HEK293 (cell line): ENCODE measurements at regions not wholly inside any gene's neighbourhood (a gene's known extent, or its start where the extent isn't known, plus 50 kb on each side); places are given as distances from the start of the nearest gene placed in this dataset.

Experiments
- CTCF ChIA-PET: fragments of 350-600 bp; formaldehyde crosslinking; extraction: SDS; loops from one replicate; lab custom pipeline; 2021; ENCODE audit warnings: antibody characterized with exemption; lab: Yijun Ruan, JAX
- POLR2A ChIA-PET: fragments of 300-600 bp; formaldehyde crosslinking; extraction: SDS; loops from one replicate; lab custom pipeline; 2020; ENCODE audit warnings: antibody characterized with exemption, inconsistent platforms; lab: Yijun Ruan, JAX
- H3K27ac ChIP-seq: fragments of 200-500 bp; sonication (Bioruptor generic); 2 replicates; pipeline ENCODE4 v1.5.1; 2014; ENCODE audit warnings: low read depth, low read length, control low read depth, inconsistent platforms; ENCODE audit errors: extremely low read depth
- H3K36me3 ChIP-seq, 2 experiments: fragments of 200-500 bp in 1 of 2; sonication (Bioruptor generic) in 1 of 2; 1 replicate in 1 of 2; 2 replicates in 1 of 2; pipeline ENCODE4 v1.5.1; 2014 to 2017; ENCODE audit warnings: inconsistent platforms in 2 of 2, low read length in 2 of 2; ENCODE audit not compliant: control insufficient read depth in 2 of 2, insufficient read depth in 1 of 2
- H3K4me1 ChIP-seq: fragments of 200-500 bp; sonication (Bioruptor generic); 2 replicates; pipeline ENCODE4 v1.5.1; 2014; ENCODE audit warnings: mild to moderate bottlenecking, low read length, inconsistent platforms; ENCODE audit not compliant: control insufficient read depth, insufficient read depth
- H3K4me3 ChIP-seq: 2 replicates; pipeline ENCODE4 v1.5.1; 2011; ENCODE audit warnings: low read depth, mild to moderate bottlenecking, control low read depth, low read length, moderate library complexity
- H3K9me3 ChIP-seq: fragments of 200-500 bp; sonication (Bioruptor generic); 2 replicates; pipeline ENCODE4 v1.5.1; 2014; ENCODE audit warnings: low read depth, low read length, inconsistent platforms; ENCODE audit not compliant: control insufficient read depth, insufficient read depth
- FEZF1 ChIP-seq: fragments of 450-650 bp; formaldehyde crosslinking; IDR thresholded peaks from 2 replicates; pipeline ENCODE4 v1.5.1; 2016; ENCODE audit warnings: missing biosample characterization, missing genetic modification characterization
- GFI1B ChIP-seq: fragments of 450-650 bp; formaldehyde crosslinking; IDR thresholded peaks from 2 replicates; pipeline ENCODE4 v1.5.1; 2016; ENCODE audit warnings: missing biosample characterization, missing genetic modification characterization
- GLI2 ChIP-seq: fragments of 450-650 bp; formaldehyde crosslinking; IDR thresholded peaks from 2 replicates; pipeline ENCODE4; 2017; ENCODE audit warnings: missing biosample characterization, missing genetic modification characterization, low read depth, borderline replicate concordance
- GLIS2 ChIP-seq: fragments of 450-650 bp; formaldehyde crosslinking; IDR thresholded peaks from 2 replicates; pipeline ENCODE4 v1.5.1; 2016; ENCODE audit warnings: missing biosample characterization, missing genetic modification characterization
- HIC1 ChIP-seq: fragments of 450-650 bp; formaldehyde crosslinking; IDR thresholded peaks from 2 replicates; pipeline ENCODE4 v1.5.1; 2016; ENCODE audit warnings: missing biosample characterization, missing genetic modification characterization
- IKZF3 ChIP-seq: fragments of 450-650 bp; IDR thresholded peaks from 2 replicates; pipeline ENCODE4 v1.5.0; 2018; ENCODE audit warnings: missing biosample characterization, mild to moderate bottlenecking, missing genetic modification characterization, moderate library complexity
- MZF1 ChIP-seq: fragments of 450-650 bp; formaldehyde crosslinking; IDR thresholded peaks from 2 replicates; pipeline ENCODE4 v1.5.1; 2017; ENCODE audit warnings: missing biosample characterization, missing genetic modification characterization, borderline replicate concordance
- RBAK ChIP-seq: fragments of 450-650 bp; formaldehyde crosslinking; IDR thresholded peaks from 2 replicates; pipeline ENCODE4 v1.5.1; 2016; ENCODE audit warnings: missing biosample characterization, missing genetic modification characterization
- TCF7L2 ChIP-seq: IDR thresholded peaks from 2 replicates; pipeline ENCODE4 v1.6.1; 2011; ENCODE audit warnings: low read depth, mild to moderate bottlenecking, inconsistent platforms, low read length, moderate library complexity, borderline replicate concordance
- TRIM28 ChIP-seq: IDR thresholded peaks from 2 replicates; pipeline ENCODE4 v1.6.1; 2011; ENCODE audit warnings: low read length, control low read depth, borderline replicate concordance
- ZBTB21 ChIP-seq: fragments of 450-650 bp; formaldehyde crosslinking; IDR thresholded peaks from 2 replicates; pipeline ENCODE4 v1.5.1; 2017; ENCODE audit warnings: missing biosample characterization, missing genetic modification characterization
- ZNF148 ChIP-seq: fragments of 450-650 bp; formaldehyde crosslinking; IDR thresholded peaks from 2 replicates; pipeline ENCODE4 v1.5.0; 2017; ENCODE audit warnings: missing biosample characterization, missing genetic modification characterization, borderline replicate concordance
- ZNF354C ChIP-seq: fragments of 450-650 bp; formaldehyde crosslinking; IDR thresholded peaks from 2 replicates; pipeline ENCODE4 v1.5.1; 2016; ENCODE audit warnings: missing biosample characterization, missing genetic modification characterization, low read depth, borderline replicate concordance
- ZNF366 ChIP-seq: fragments of 450-650 bp; formaldehyde crosslinking; conservative IDR thresholded peaks from 2 replicates; pipeline ENCODE4 v1.5.1; 2016; ENCODE audit warnings: missing biosample characterization, missing genetic modification characterization
- ZNF433 ChIP-seq: fragments of 450-650 bp; formaldehyde crosslinking; IDR thresholded peaks from 2 replicates; pipeline ENCODE4 v1.5.1; 2016; ENCODE audit warnings: missing biosample characterization, missing genetic modification characterization, low read depth
- ZNF488 ChIP-seq: fragments of 450-650 bp; formaldehyde crosslinking; IDR thresholded peaks from 2 replicates; pipeline ENCODE4 v1.5.1; 2016; ENCODE audit warnings: missing biosample characterization, missing genetic modification characterization
- ZNF658 ChIP-seq: fragments of 450-650 bp; formaldehyde crosslinking; IDR thresholded peaks from 2 replicates; pipeline ENCODE4; 2016; ENCODE audit warnings: missing biosample characterization, missing genetic modification characterization
- ZNF660 ChIP-seq: fragments of 450-650 bp; IDR thresholded peaks from 2 replicates; pipeline ENCODE4 v1.5.1; 2018; ENCODE audit warnings: missing biosample characterization, mild to moderate bottlenecking, missing genetic modification characterization
- ZNF76 ChIP-seq: fragments of 450-650 bp; formaldehyde crosslinking; IDR thresholded peaks from 2 replicates; pipeline ENCODE4; 2016; ENCODE audit warnings: low read depth, missing biosample characterization, missing genetic modification characterization, borderline replicate concordance
- ZXDB ChIP-seq: fragments of 450-650 bp; formaldehyde crosslinking; IDR thresholded peaks from 2 replicates; pipeline ENCODE4 v1.5.1; 2016; ENCODE audit warnings: missing biosample characterization, missing genetic modification characterization
- TF ChIP-seq, protein P1 (sequence below): fragments of 450-650 bp; formaldehyde crosslinking; IDR thresholded peaks from 2 replicates; pipeline ENCODE4 v1.5.1; 2016; ENCODE audit warnings: missing biosample characterization, missing genetic modification characterization
- TF ChIP-seq, protein P2 (sequence below): fragments of 450-650 bp; formaldehyde crosslinking; IDR thresholded peaks from 2 replicates; pipeline ENCODE4 v1.5.1; 2016; ENCODE audit warnings: missing biosample characterization, missing genetic modification characterization

- no peak for TF ChIP-seq ZNF488
- TF ChIP-seq, all 188 proteins: peak for 0
Measured at GRCh38 chr13:63541336-63541735, 2125.7 kb upstream of the PCDH20 start (continued).

- Histone ChIP-seq H3K27ac (no peak overlapping the region), H3K9me3 (no peaks in the 10 kb centered on the region), H3K4me1 (no peaks in the 10 kb centered on the region), H3K36me3 (no peaks in the 10 kb centered on the region)
- CTCF ChIA-PET, result no interaction called here
- TF ChIP-seq GFI1B (tag by site-specific recombination) (no peak), ZXDB (tag by site-specific recombination) (no peak), RBAK (tag by site-specific recombination) (no peak), ZNF148 (tag by site-specific recombination) (no peak), ZNF658 (tag by site-specific recombination) (no peak), GLI2 (tag by site-specific recombination) (no peak), ZNF76 (tag by site-specific recombination) (no peak), ZNF660 (tag by site-specific recombination) (no peak), ZNF354C (tag by site-specific recombination) (no peak), IKZF3 (tag by site-specific recombination) (no peak), MZF1 (tag by site-specific recombination) (no peak), GLIS2 (tag by site-specific recombination) (no peak)
- TF ChIP-seq, protein P1, sequence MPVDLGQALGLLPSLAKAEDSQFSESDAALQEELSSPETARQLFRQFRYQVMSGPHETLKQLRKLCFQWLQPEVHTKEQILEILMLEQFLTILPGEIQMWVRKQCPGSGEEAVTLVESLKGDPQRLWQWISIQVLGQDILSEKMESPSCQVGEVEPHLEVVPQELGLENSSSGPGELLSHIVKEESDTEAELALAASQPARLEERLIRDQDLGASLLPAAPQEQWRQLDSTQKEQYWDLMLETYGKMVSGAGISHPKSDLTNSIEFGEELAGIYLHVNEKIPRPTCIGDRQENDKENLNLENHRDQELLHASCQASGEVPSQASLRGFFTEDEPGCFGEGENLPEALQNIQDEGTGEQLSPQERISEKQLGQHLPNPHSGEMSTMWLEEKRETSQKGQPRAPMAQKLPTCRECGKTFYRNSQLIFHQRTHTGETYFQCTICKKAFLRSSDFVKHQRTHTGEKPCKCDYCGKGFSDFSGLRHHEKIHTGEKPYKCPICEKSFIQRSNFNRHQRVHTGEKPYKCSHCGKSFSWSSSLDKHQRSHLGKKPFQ (tag by site-specific recombination), result no peak
- TF ChIP-seq, all 188 proteins: peak for 0
- no peak overlapping the region for H3K4me3 ChIP-seq
- POLR2A ChIA-PET, result no interaction called here
Measured at GRCh38 chr13:63540061-63540460, 2124.4 kb upstream of the PCDH20 start.

- Histone ChIP-seq H3K36me3 (no peaks in the 10 kb centered on the region), H3K4me3 (no peak overlapping the region), H3K9me3 (no peaks in the 10 kb centered on the region), H3K4me1 (no peaks in the 10 kb centered on the region), H3K27ac (no peak overlapping the region)
- POLR2A ChIA-PET, result no interaction called here
- CTCF ChIA-PET, result no interaction called here
- TF ChIP-seq HIC1 (tag by site-specific recombination), result 0 out of 2 replicates have a peak, but pooled peaks have one; percentile 34
- TF ChIP-seq TCF7L2, result peak; percentile 71; the same call in 1 of the 2 replicates
- TF ChIP-seq TRIM28, result peak; percentile 83; the same call in 1 of the 2 replicates
- peak; percentile 76 for TF ChIP-seq ZBTB21 (tag by site-specific recombination)
- no peak for TF ChIP-seq ZNF433 (tag by site-specific recombination)
- 0 out of 2 replicates have a peak, but pooled peaks have one; percentile 29 for TF ChIP-seq FEZF1 (tag by site-specific recombination)
- 0 out of 2 replicates have a peak, but pooled peaks have one; percentile 15 for TF ChIP-seq ZNF366
- TF ChIP-seq, protein P2, sequence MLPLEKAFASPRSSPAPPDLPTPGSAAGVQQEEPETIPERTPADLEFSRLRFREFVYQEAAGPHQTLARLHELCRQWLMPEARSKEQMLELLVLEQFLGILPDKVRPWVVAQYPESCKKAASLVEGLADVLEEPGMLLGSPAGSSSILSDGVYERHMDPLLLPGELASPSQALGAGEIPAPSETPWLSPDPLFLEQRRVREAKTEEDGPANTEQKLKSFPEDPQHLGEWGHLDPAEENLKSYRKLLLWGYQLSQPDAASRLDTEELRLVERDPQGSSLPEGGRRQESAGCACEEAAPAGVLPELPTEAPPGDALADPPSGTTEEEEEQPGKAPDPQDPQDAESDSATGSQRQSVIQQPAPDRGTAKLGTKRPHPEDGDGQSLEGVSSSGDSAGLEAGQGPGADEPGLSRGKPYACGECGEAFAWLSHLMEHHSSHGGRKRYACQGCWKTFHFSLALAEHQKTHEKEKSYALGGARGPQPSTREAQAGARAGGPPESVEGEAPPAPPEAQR (tag by site-specific recombination), result no peak
Measured at GRCh38 chr13:63517371-63517770, 2101.7 kb upstream of the PCDH20 start.
